ENCODE measurements at regions not wholly inside any gene's neighbourhood (a gene's known extent, or its start where the extent isn't known, plus 50 kb on each side); places are given as distances from the start of the nearest gene placed in this dataset.
"Not testable (repeated sequence)": the region's sequence is repeated elsewhere in the genome, so short reads cannot be mapped to it uniquely, and the experiment has no call there.

DNA sequence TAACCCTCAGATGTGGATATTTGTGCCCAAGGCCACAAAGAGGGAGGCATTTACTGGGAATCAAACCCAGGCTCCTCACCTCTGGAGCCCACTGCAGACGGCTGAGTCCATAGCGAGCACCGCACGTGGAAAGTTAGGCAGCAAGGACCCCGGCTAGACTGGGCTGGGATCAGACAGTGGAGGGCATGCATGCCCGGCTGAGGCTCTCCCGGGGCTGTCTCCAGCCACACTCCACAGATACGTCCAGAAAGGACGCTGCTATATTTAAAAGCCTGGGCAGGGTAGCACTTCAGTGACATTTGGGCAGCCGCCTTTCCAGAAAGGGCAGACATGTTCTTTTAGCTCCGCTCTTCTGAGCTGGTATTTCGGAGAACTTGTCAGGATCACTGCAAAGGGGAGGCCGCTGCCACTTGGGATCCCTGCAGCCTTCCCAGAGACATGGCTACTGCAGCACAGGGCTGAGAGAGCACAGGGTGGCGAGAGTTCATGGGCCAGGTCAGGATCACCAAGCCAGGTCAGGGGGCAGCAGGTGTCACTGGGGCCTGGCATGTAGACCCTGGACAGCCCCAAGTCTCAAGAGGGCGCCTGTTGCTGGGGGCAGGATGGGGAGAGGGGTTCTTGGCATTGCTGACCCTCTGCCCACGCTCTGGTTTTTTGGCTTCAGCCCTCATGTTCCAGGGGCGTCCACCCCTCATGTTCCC is 121.7 kb downstream of the PHETA1 start:
- no peak for DNase-seq

DNA sequence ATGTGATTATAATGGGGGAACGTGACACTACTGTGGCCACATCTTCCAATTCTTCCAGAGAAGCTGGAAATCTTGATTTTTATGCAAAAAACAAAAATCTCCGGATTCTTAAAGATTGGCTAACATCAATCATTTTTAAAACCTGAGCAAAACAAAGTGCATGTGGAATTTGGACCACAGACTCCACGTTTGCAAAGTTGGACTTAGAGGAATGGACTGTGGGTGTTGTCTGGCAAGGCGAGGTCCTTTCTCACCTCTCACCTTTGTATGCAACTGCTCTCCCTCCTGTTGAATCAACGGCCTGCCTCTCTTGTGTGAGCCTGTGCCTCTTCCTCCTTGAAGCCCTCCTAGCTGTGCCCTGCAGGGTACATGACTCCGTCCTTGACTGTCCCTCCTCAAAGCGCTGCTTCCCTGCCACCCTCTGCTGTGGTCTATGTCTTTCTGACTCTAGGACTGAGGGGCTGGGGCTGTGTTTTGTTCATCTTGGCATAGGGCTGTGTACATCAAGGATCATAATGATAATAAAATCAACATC is 122.4 kb downstream of the PHETA1 start:
- DNase-seq, result no peak

DNA sequence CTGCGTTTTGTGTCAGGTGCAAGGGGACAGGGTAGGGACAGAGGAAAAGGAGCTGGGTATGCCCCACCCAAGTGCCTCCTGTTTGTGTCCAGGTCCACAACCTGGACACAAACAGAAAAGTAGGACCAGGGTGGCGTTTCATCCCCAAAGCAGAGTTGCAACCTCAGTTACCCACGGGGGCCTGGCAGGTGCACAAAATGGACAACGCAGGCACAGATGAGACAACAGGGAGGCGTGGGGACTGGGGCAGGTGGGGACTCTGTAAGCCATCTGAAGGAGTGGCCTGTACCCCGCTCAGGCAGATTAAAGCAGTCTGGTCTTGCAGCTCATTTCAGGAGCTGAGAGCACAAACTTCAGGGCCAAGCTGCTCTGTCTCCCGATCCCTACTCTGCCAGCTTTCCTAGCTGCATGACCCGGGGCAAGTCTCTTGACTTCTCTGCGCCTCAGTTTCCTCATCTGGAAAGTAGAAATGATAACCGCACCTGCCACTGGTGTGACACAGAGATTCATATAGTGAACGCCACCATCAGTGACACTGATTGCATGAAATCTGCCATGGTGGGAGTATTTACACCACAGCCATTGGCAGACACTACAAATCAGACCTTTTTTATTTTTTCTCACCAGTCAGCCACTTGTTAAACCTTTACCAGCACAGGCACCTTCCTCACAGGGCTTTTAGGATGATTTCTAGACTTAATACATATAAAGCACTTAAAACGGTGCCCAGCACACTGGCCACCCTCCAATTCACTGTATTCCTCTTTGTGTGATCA is 123.0 kb downstream of the PHETA1 start:
- DNase-seq, result no peak

DNA sequence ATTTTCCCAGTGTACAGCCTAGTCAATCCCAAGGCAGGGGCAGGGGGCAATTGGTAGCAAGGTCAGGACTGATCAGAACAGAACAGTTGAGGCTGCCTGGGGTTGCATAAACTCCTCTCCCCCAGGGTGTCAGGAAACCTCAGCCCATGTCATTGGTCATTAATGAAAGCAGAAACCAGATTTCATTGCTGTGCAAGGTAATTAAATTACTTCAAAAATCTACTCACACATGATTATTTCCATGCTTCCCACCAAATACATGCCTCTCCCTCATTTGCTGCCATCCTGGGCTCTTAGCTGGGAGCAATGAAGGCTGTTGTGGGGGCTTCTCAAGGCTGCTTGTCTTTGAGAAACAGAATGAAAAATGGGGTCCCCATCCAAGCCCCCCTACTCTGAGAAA is 124.2 kb downstream of the PHETA1 start:
- DNase-seq, result no peak

DNA sequence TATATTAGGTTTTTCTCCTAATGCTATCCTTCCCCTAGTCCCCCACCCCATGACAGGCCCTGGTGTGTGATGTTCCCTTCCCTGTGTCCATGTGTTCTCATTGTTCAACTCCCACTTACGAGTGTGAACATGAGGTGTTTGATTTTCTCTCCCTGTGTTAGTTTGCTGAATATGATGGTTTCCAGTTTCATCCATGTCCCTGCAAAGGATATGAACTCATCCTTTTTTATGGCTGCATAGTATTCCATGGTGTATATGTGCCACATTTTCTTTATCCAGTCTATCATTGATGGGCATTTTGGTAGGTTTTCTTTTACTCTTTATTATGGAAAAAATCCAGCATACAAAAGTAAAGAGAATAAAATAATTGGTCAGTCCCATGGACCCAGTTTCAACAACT is 126.1 kb downstream of the PHETA1 start:
- not testable (repeated sequence) for DNase-seq

DNA sequence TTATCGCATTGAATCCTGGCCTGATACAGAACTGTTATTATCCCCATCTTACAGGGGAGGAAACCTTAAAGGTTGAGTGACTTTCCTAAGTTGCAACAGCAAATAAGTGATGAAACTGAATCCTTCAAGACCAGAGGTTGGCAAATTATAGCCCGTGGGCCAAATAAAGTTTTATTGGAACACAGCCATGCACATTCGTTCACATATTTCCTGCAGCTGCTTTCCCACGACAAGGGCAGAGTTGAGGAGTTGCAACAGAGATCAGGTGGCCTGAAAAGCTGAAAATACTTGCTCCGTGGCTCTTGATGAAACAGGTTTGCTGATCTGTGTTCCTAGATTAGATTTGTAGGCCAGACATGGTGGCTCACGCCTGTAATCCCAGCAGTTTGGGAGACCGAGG is 126.7 kb downstream of the PHETA1 start:
- DNase-seq, result no peak

DNA sequence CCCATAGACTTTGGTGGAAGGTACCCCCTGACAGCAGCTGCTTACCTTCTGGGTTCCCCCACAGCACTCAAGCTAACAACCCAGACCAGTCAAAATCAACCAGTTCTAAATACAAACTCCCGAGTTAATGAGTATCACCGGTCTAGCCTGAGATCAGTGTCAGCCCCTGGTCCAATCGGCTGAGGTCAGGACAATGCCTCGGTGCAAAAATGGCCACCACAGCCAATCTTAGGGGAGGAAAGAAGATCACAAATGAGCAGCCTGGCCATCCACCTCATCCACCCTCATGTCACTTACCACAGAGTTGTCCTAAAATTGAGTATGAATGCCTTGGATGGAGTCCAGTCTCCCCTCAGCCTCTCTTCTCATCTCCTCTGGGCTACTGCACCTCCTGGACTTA is 128.5 kb downstream of the PHETA1 start:
- no peak for DNase-seq

DNA sequence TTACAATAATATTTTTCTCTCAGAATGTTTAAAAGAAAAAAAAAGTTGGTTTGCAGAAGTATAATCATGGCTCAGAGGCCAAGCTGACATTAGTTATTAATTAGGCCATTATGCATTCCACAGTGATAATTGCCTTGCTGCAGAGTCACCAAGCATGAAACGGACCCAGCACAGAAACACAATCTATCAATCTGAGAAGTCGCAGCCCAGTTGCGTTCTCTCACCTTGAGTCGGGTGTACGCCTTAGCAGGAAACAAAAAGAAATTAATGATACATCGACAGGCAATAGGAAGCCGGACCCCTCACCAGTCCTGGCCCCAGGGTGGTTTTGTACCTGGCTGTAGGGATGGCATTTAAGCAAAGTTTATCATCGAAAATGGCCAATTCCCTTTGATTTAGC is 129.7 kb downstream of the PHETA1 start:
- no peak for DNase-seq

DNA sequence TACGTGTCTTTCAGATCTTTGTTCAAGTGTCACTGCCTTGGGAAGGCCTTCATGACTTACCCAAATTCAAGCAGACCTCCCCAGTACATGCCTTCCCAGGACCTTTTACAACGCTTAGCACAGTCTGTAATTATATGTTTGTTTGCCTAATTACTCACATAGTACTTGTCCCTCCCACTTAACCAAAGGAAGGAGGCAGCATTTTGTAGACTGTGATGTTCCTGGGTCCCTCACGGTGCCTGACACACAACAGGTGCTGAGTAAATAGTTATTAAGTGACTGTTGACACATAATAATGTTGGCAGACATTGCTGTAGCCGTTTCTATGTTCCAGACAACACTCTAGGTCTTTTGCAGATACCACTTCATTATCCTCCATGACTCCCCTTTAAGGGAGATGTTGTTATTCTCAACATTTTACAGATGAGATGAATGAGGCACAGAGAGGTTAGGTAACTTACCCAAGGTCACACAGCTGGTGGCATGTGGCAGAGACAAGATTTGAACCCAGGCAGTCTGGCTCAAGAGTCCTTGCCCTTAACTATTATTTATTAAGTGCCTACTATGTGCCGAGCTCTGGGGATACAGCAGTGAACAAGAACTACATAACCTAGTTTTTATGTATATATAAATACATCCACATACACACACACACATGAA is 130.7 kb downstream of the PHETA1 start:
- no peak for DNase-seq

DNA sequence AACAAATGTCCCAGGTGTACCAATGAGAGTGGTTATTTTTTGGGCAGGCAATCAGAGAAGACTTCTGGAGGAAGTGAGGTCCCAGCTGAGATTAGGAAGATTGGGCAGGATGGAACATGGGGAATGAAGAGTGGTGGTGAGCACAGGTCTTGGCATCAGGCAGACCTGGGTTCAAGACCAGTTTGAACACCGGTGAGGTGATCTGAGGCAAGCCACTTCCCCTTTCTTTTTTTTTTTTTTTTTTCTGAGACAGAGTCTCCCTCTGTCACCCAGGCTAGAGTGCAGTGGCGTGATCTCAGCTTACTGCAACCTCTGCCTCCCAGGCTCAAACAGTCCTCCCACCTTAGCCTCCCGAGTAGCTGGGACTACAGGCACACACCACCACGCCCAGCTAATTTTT is 134.4 kb downstream of the PHETA1 start:
- not testable (repeated sequence) for DNase-seq

DNA sequence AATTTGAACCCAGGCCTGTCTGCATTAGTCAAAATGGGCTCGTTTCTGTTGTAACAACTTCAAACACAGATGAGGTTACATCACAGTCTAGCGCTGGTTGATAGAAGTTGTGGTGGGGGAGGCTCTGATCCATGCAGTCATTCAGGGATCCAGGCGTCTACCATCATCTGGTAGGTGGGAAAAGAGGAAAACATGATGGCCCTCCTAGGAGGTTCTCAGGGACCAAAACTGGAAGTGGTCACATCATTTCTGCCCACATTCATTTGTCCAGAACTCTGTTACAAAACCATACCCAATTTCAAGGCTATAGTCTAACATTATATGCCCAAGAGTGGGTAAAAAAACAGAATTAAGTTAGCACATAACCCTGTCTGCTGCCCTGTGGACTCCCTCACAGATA is 135.1 kb downstream of the PHETA1 start:
- DNase-seq, result no peak

DNA sequence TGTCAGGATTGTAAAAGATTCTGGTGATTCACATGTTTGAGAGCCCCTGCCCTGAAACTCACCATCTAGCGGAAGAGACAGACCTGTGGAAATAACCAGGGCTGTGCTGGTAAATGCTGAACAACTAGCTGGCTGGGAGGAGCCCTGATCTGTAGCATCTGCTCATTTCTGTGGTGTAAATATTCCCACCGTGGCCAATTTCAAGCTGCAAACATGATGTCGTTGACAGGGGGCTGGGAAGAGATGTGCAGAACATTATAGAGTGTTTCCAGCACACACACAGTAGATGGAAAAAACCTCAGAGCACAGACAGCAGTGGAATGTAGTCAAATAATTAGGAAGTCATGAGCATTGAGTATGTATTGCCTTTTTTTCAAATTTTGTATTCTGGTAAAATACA is 138.2 kb downstream of the PHETA1 start:
- DNase-seq, result no peak

DNA sequence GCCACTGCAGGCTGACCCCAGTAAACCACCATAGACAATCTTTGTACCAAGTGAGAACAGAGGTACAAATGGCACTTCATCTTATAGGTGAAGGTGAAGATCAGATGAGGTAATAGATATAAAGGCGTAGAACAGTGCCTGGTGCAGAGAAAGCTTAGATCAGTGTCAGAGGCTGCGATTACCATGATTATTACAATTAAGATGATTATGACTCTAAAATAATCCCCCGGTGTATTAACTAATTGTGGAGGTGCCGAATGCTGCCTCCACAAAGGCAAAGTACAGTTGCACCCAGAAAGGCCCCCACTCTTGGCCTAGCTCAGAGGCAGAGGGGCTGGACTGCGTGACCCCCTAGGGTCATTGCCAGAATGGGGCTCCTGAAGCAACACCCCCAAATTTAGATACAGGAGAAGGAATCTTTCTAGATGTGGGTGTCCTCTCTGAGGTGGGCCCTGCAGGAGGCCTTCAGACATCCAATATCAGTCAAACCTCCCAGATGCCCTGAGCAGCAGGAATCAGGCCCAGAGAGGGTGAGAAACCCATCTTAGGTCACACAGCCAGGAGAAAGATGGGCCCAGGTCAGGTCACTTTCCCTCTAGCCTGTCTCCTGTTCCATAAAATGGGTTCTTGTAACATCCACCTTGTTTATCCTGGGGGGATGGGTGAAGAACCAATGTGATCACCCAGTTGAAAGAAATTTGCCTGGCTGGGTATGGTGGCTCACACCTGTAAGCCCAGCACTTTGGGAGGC is 139.8 kb downstream of the PHETA1 start:
- DNase-seq, result no peak

DNA sequence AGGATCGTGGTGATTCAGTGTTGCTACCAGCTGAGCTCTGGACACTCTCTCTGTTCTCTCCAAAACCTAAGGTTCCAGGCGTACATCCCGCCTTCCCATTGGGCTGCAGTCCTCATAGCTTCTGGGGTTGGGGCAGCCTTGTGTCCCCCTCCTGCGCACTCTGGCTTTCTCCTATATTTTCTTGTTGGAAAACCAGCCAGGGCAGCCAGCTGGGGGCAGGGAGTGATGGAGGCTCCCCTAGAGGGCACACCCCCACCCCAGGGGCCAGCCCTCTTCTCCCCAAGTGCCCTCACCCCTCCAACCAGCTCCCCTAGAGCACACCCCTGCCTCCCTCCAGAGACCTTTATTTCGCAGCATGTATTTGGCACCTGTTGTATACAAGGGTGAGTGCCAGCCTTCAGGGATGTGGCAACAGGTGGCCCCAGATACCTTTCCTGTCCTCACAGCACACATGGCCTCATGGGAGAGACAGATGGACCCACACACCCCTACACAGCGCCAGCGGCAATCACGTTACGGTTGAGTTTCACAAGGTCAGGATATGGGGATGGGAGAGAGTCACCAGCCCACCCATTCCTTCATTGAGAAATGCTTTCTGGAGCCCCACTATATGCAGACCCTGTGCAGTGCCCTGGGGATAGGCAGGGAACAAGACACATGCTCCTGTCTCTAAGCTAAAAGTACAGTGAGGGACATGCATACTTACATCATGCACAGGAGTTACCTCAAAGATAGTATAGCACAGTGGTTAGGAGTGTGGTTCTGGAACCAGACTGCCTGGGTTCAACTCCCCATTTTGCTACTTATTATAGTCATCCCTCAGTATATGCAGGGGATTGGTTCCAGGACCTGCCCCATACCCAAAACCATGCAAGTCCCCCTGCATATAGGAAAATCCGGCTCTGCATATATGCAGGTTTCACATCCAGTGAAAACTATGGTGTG is 141.1 kb downstream of the PHETA1 start:
- no peak for DNase-seq

DNA sequence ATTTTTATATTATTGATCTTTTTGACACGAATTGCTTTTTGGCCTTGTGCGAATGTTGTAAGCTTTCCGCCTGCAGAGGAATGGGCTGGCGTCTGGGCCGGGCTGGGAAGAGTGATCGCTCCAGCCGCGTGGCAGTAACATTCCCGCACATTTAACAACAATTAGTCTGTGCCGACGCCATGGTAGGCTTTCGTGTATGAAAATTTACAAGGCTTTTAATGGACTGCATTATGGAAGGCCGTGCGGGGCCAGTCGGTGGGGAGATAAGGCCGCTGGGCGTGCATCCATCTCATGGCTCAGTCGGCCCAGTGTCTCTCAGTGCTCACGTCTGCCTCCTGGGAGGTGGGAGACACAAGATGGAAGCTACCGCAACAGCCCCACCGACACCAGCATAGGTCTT is 142.2 kb downstream of the PHETA1 start:
- no peak for DNase-seq

DNA sequence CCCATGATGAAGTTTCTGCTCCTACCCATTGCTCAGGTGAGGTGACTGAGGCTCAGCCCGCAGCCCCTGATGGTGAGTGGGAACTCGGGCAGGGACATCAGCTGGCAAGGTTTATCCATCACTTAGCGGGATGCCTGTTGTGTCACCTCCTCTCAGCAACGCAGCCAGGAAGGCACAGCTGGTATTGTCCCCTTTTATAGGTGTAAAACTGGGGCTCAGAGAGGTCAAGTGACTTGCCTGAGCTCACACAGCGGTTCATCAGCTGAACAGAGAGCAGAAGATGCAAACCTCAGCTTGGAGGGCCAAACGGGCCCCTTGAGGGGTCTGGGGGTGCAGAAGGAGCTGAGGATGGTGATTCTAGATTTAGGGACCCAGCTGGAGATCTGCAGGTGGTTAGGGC is 143.6 kb downstream of the PHETA1 start:
- DNase-seq, result no peak

DNA sequence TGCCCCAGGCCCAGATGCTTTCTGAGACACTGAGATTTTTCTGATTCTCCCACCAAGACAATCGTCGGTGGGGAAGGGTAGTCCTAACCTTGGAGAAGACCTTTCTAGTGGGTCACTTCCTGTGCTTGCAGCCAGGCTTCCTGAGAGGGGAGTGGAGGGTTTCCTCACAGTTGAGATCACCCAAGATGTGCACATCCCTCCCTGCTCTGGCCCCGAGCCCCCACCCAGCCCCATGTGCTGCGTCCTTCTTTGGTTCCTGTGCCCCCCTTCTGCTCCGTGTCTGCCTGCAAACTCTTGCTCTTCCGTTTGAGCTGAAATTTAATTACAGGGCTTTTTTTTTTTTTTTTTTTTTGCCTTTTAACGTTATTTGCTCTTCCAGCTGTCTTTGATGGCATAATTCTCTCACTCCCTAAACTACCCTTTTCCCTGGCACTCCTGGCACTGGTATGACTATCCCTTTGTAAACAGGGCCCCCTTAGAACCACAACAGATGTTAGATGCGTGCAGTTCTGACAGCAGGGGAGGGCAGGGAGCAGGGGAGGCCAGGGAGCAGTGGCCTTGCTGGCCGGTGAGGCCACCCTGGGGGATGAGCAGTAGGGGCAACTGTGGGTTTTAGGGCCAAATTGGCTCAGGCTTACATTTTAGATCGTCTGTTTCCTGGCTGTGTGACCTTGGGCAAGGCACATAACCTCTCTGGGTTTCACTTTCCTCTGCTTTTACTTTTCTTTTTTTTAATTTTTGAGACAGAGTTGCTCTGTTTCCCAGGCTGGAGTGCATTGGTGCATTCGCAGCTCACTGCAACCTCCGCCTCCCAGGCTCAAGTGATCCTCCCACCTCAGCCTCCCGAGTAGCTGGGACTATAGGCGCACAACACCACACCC is 144.5 kb downstream of the PHETA1 start:
- no peak for DNase-seq

DNA sequence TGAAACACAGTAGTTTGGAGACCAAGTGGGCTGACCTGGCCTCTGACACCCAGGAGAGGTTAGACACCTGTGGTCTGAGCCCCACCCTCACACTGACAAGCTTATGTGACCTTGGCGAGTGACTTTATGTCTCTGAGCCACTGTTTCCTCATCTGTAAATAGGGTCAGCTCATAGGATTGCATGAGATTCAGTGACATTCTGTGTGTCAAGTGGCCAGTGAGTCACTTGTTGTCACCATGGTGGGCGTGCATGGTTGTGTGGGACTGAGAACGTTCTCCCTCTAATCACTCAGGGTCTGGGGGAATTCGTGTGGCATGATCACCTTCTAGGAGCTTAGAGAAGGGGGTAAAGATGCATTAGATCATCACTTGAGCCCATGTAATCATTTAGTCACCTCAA is 146.4 kb downstream of the PHETA1 start:
- no peak for DNase-seq

DNA sequence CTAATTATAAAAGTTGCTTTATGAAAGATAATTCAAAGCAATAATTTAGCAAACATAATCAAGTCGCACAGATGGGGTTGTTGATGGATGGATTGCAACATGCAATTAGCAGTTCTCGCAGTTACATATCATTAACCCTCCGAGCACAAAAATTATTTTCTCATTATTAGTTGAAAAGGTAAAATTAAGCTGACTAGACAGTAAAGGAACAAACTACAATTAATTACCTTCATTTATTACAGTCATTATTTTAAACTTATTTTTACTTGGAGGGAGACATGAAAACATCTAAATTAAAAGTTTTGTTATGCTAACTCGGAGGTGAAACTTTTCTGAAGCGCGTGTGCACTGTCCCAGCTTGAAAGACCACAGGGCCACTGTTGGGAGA is 146.9 kb downstream of the PHETA1 start:
- no peak for DNase-seq

DNA sequence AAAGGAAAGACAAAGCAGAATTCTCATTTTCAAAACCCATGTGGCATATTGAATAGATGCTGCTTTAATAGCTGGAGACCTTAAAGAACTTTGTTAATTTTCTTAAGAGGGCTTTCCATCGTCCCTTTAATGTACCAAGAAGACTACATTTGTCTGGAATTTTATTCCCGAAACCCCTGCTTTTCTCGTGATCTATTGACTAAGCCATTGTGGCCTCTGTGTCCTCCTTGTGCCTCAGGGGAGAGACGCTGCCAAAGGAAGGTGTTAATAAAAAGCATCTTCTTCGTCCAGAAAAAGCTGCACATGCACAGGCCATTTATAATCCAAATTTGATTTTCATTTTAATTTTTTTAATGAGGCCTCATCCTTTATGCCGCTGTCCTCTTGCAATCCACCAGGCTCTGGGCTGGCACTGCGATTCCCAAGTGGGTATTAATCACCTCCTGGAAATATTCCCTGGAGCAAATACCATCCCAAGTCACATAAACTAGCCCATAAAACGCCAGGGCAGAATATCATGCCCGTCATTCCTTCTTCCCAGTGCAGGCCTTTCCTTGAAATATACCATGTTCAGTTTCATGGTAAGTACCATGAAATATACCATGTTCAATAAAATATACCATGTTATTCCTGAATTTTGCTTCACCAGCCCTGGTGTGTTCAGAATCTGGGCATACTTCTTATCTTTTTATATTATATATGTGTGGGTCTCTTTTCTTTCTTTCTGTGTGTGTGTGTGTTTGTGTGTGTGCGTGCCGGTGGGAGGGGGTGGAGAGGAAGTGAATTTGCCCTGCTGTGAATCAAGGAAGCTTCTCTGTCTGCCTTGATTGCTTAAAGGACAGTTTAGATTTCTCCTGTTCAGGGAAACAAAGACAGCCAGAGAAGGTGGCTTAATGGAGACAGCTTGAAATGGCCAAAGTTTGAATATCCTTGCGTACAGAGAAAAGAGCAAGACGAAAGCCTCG is 147.6 kb downstream of the PHETA1 start:
- DNase-seq, result no peak
